Adrenal gland (tissue), 9 donors: ENCODE measurements at regions not wholly inside any gene's neighbourhood (a gene's known extent, or its start where the extent isn't known, plus 50 kb on each side); places are given as distances from the start of the nearest gene placed in this dataset.
"Not testable (repeated sequence)": the region's sequence is repeated elsewhere in the genome, so short reads cannot be mapped to it uniquely, and the experiment has no call there.

Source experiments
- DNase-seq, 7 donors: peaks; one replicate each; pipeline ENCODE4 v3.0.0-alpha.2; 2019 to 2020
- H3K27ac ChIP-seq, 5 donors: fragments of 200-600 bp; sonication (generic) in 4 of 5; 1 replicate in 3 of 5; 2 replicates in 2 of 5; pipeline versions ENCODE4 v1.5.1 to v1.8.0; 2016 to 2020; ENCODE audit warnings: mild to moderate bottlenecking in 1 of 5
- H3K27me3 ChIP-seq: fragments of 200-600 bp; 2 replicates; pipeline ENCODE4 v1.8.0; 2021
- H3K36me3 ChIP-seq, 2 donors: fragments of 200-600 bp; replicated peaks in 1 of 2; 1 replicate in 1 of 2; 2 replicates in 1 of 2; pipeline versions ENCODE4 v1.5.1 to v1.8.0; 2018 to 2022
- H3K4me1 ChIP-seq, 2 donors: fragments of 200-600 bp; replicated peaks in 1 of 2; 1 replicate in 1 of 2; 2 replicates in 1 of 2; pipeline versions ENCODE4 v1.5.1 to v1.8.0; 2018 to 2021
- H3K4me3 ChIP-seq, 4 donors: fragments of 200-600 bp; sonication (generic) in 3 of 4; one replicate each; pipeline ENCODE4 v1.5.1; 2016 to 2018
- H3K9me3 ChIP-seq, 3 donors: fragments of 200-600 bp; sonication (generic) in 1 of 3; replicated peaks in 1 of 3; 1 replicate in 2 of 3; 2 replicates in 1 of 3; pipeline versions ENCODE4 v1.5.1 to v1.8.0; 2016 to 2021
- CTCF ChIP-seq, 6 experiments: fragments of 450-650 bp in 4 of 6; fragments of 200-600 bp in 2 of 6; sonication (generic) in 1 of 6; IDR thresholded peaks; 1 replicate in 5 of 6; 2 replicates in 1 of 6; pipeline versions ENCODE4 v1.5.1 to v1.8.0; 2016 to 2021; ENCODE audit warnings: antibody characterized with exemption in 6 of 6, mild to moderate bottlenecking in 2 of 6, moderate library complexity in 1 of 6
- POLR2A ChIP-seq, 2 donors: fragments of 450-650 bp; IDR thresholded peaks; one replicate each; pipeline ENCODE4 v1.6.1; 2017; ENCODE audit warnings: antibody characterized with exemption in 2 of 2, mild to moderate bottlenecking in 2 of 2, moderate library complexity in 1 of 2
- WGBS, 4 donors: extraction: QIAGEN DNeasy Blood & Tissue Kit in 2 of 4; methylation state at CpG; one replicate each; pipeline versions ENCODE4 v1.1.5 to v1.1.7; 2013 to 2017; 5-methylcytosine and 5-hydroxymethylcytosine counted together
- intact Hi-C, 2 donors: fragments of 100-400 bp; cut with DNase I; formaldehyde crosslinking; loops; one replicate each; pipeline versions ENCODE4 v1.14.1 to v1.15.0; 2022 to 2023
- donor health status: healthy with polysubstance abuse.
- donor health status: Bipolar disorder and iron deficiency.
- donor health status: DM: yes; HTN: yes; CAD: no.
- donor health status: DM: no; HTN: no; CAD: no.
- donor health status: DM: no; HTN: no; CAD: no.

DNA sequence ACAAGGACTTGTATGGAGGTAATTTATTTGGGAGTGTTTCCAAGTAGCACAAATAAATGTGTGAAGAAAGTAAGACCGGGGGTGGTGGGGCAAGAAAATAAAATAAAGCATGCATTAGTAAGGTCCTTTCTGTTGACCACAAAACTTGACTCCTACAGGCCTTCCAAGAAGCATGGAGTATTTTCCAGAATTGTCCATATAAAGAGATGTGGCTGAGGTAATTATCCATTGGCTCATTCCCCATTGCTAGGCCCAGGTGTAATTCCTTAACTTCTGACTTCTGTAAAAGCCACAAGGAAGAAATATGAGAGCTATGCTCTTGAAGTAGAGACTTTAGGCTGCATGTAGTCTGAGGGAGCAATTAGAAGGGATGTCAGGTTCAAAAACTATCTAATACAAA is 430.5 kb upstream of the PABPC4L start:
- H3K9me3 ChIP-seq, result no peaks in the 10 kb centered on the region
- H3K27ac ChIP-seq, result no peak overlapping the region
- no peak overlapping the region for H3K4me3 ChIP-seq
- H3K4me1 ChIP-seq, result peaks cover 0 to 5% of the 10 kb centered on the region in 2 donors
- H3K27me3 ChIP-seq, result no peaks in the 10 kb centered on the region
- no peak for DNase-seq
- no peaks in the 10 kb centered on the region for H3K36me3 ChIP-seq
- intact Hi-C loops, result no loop called here
- 78 to 96% (median 90%) methylated on average over 1 of the region's 1 CpG for WGBS, 4 donors
- no peak for TF ChIP-seq POLR2A (IDR thresholded peaks at IDR 0.05)
- no peak for TF ChIP-seq CTCF (IDR thresholded peaks at IDR 0.05)

GRCh38 chr4:134628066-134628465 is 426.5 kb upstream of the PABPC4L start:
- Histone ChIP-seq H3K27me3 (no peaks in the 10 kb centered on the region), H3K9me3 (no peaks in the 10 kb centered on the region), H3K4me1 (peaks cover 0 to 5% of the 10 kb centered on the region in 2 donors), H3K4me3 (no peak overlapping the region), H3K36me3 (no peaks in the 10 kb centered on the region), H3K27ac (no peak overlapping the region)
- no peak for DNase-seq
- TF ChIP-seq CTCF (IDR thresholded peaks at IDR 0.05) (no peak), POLR2A (IDR thresholded peaks at IDR 0.05) (no peak)
- intact Hi-C loops, result no loop called here

DNA sequence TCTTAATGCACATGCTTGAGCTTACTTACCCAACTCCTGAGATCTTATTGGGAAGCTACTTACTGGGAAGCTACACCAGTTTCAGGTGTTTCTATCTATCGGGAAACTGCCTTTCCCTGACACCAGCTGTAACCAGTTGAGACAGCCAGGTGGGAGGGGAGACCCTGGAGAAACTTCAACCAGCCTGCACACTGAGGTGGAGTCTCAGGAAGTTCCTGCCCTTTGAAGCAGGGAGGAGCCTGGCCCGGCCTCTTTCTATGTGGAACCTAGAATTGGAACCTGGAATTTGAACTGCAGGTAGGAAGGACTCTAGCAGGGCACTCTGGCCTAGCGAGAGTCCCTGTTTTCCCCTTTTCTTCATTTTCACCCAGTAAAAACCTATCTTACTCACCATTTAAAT is 425.8 kb upstream of the PABPC4L start:
- WGBS, 4 donors, result 92 to 100% (median 97%) methylated on average over 2 to 3 of the region's 3 CpGs
- Histone ChIP-seq H3K36me3 (no peaks in the 10 kb centered on the region), H3K9me3 (no peaks in the 10 kb centered on the region), H3K4me3 (no peak overlapping the region), H3K27ac (no peak overlapping the region), H3K27me3 (no peaks in the 10 kb centered on the region), H3K4me1 (peaks cover 0 to 5% of the 10 kb centered on the region in 2 donors)
- intact Hi-C loops, result no loop called here
- DNase-seq, result no peak
- TF ChIP-seq POLR2A (IDR thresholded peaks at IDR 0.05) (no peak), CTCF (IDR thresholded peaks at IDR 0.05) (no peak)

DNA sequence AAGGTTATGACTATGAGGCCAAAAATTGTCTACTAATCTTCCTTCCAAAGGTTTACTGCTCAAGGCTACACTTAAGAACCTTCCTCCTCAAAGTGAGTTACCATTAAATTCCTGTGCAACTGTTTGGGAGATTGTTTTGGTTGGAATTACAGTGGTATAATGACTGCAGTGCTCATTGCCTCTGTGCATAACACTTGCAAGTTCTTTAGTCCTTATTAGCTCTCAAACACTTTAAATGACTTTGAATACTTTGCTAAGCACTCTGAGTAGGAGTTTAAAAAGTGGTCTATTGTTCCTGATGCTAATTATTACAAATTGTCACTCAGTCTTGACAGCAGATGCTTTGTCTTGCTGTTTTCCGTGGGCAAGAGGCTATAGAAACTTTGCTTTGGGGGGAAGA is 422.8 kb upstream of the PABPC4L start:
- peaks cover 0 to 5% of the 10 kb centered on the region in 2 donors for H3K4me1 ChIP-seq
- WGBS, 4 donors, result 67 to 82% (median 78%) methylated on average over 1 of the region's 1 CpG
- no peaks in the 10 kb centered on the region for H3K36me3 ChIP-seq

GRCh38 chr4:134622626-134623575 is 421.3 kb upstream of the PABPC4L start:
- H3K27ac ChIP-seq, intact Hi-C loops: not testable (repeated sequence)

More for the DNA sequence above, 422.8 kb upstream of the PABPC4L start:
- no peak for TF ChIP-seq CTCF (IDR thresholded peaks at IDR 0.05)
- TF ChIP-seq POLR2A (IDR thresholded peaks at IDR 0.05), result no peak
- Histone ChIP-seq H3K4me3 (no peak overlapping the region), H3K27ac (no peak overlapping the region), H3K27me3 (no peaks in the 10 kb centered on the region), H3K9me3 (no peaks in the 10 kb centered on the region)
- intact Hi-C loops, result no loop called here
- no peak for DNase-seq

More at GRCh38 chr4:134622626-134623575, 421.3 kb upstream of the PABPC4L start:
- H3K9me3 ChIP-seq, H3K4me3 ChIP-seq, H3K4me1 ChIP-seq, DNase-seq, H3K27me3 ChIP-seq, H3K36me3 ChIP-seq: not testable (repeated sequence)
- 58 to 60% (median 58%) methylated on average over 13 of the region's 13 CpGs for WGBS, 4 donors
